HL-60 (cell line): ENCODE measurements at regions not wholly inside any gene's neighbourhood (a gene's known extent, or its start where the extent isn't known, plus 50 kb on each side); places are given as distances from the start of the nearest gene placed in this dataset.

Source experiments
- POLR2AphosphoS5 ChIP-seq: IDR thresholded peaks from 2 replicates; pipeline ENCODE4 v1.6.1; 2012; ENCODE audit warnings: low read depth
- TF ChIP-seq, protein P1 (sequence below): IDR thresholded peaks from one replicate; pipeline ENCODE4 v1.5.1; 2011; ENCODE audit warnings: low read length, control low read depth, inconsistent platforms; ENCODE audit not compliant: insufficient read depth
- TF ChIP-seq, protein P2 (sequence below): IDR thresholded peaks from 2 replicates; pipeline ENCODE4 v1.6.1; 2012; ENCODE audit warnings: low read depth; ENCODE audit not compliant: insufficient replicate concordance

DNA sequence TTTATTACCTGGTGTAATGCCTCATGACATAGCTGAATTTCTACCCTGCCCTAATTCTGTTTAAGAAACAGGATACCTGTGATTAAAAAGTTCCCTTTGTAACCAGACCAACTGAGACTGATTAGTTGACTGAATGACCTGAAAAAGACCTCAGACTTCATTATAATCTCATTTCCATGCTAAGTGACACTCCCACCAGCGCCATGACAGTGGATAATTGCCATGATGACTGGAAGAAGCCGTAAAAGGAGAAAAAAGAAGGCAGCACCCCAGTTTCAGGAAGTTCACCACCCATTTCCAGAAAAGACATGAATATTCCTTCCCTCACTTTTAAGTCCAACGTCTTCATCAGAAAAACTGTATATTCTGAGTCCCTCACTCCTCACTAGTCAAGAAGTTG is 125.6 kb upstream of the HS3ST4 start:
- TF ChIP-seq, protein P1, sequence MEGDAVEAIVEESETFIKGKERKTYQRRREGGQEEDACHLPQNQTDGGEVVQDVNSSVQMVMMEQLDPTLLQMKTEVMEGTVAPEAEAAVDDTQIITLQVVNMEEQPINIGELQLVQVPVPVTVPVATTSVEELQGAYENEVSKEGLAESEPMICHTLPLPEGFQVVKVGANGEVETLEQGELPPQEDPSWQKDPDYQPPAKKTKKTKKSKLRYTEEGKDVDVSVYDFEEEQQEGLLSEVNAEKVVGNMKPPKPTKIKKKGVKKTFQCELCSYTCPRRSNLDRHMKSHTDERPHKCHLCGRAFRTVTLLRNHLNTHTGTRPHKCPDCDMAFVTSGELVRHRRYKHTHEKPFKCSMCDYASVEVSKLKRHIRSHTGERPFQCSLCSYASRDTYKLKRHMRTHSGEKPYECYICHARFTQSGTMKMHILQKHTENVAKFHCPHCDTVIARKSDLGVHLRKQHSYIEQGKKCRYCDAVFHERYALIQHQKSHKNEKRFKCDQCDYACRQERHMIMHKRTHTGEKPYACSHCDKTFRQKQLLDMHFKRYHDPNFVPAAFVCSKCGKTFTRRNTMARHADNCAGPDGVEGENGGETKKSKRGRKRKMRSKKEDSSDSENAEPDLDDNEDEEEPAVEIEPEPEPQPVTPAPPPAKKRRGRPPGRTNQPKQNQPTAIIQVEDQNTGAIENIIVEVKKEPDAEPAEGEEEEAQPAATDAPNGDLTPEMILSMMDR, result no peak
- TF ChIP-seq, protein P2, sequence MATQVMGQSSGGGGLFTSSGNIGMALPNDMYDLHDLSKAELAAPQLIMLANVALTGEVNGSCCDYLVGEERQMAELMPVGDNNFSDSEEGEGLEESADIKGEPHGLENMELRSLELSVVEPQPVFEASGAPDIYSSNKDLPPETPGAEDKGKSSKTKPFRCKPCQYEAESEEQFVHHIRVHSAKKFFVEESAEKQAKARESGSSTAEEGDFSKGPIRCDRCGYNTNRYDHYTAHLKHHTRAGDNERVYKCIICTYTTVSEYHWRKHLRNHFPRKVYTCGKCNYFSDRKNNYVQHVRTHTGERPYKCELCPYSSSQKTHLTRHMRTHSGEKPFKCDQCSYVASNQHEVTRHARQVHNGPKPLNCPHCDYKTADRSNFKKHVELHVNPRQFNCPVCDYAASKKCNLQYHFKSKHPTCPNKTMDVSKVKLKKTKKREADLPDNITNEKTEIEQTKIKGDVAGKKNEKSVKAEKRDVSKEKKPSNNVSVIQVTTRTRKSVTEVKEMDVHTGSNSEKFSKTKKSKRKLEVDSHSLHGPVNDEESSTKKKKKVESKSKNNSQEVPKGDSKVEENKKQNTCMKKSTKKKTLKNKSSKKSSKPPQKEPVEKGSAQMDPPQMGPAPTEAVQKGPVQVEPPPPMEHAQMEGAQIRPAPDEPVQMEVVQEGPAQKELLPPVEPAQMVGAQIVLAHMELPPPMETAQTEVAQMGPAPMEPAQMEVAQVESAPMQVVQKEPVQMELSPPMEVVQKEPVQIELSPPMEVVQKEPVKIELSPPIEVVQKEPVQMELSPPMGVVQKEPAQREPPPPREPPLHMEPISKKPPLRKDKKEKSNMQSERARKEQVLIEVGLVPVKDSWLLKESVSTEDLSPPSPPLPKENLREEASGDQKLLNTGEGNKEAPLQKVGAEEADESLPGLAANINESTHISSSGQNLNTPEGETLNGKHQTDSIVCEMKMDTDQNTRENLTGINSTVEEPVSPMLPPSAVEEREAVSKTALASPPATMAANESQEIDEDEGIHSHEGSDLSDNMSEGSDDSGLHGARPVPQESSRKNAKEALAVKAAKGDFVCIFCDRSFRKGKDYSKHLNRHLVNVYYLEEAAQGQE, result no peak
- TF ChIP-seq POLR2AphosphoS5, result no peak
